ENCODE measurements at regions not wholly inside any gene's neighbourhood (a gene's known extent, or its start where the extent isn't known, plus 50 kb on each side); places are given as distances from the start of the nearest gene placed in this dataset.
A peak's percentile ranks its signal among the peaks of the same experiment; 100 is the strongest.

DNA sequence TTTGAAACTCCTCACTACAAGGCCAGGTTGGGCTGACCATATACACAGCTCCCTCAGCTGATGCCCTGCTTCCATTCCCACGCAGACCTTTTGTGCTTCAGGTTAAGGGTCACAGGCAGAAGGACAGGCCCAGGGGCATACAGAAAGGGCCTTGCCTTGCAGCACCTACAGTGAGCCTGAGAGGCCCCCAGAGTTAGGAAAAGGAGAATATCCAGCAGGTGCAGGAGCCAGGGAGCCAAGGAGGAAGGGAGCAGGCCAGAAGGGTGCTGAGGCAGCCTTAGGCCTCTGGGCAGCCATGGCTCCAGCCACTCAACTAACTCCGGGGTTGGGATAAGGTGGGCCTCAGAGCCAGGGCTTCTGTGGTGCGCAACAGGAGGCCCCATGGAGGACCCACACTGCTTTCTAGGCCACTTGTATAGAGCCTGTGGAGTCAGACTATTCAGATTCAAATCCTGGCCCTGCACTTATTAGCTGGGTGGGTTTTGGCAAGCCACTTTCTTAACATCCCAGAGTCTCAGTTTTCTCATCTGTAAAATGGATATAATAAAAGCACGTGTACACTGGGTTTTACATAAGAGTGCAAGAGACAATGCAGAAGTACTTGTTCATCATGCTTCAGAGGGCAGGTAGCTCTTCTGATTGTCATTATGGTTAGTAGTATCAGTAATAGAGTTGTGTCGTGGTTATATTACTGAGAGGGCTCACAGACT is 214.6 kb upstream of the HAAO start:
- Histone ChIP-seq H3K27me3 (ENCODE audit: insufficient read depth, low read length, poor library complexity, severe bottlenecking) (no peaks in the 10 kb centered on the region), H3F3A (ENCODE audit: low read depth) (no peaks in the 10 kb centered on the region), H3K4me2 (ENCODE audit: low read depth, low read length, poor library complexity, severe bottlenecking) (no peak overlapping the region), H3K9me2 (replicated peaks; ENCODE audit: low read depth, low read length) (no peaks in the 10 kb centered on the region), H3K36me3 (ENCODE audit: insufficient read depth, low read length) (no peaks in the 10 kb centered on the region), H2AFZ (ENCODE audit: low read length) (no peak overlapping the region), H4K20me1 (ENCODE audit: insufficient read depth, low read length, poor library complexity, severe bottlenecking) (no peaks in the 10 kb centered on the region), H3K9ac (ENCODE audit: low read depth, low read length, poor library complexity, severe bottlenecking) (peak overlapping the region; percentile 17), H3K4me3 (ENCODE audit: low read length, poor library complexity, severe bottlenecking) (no peak overlapping the region), H3K79me2 (ENCODE audit: insufficient read depth, low read length) (no peaks in the 10 kb centered on the region), H3K4me1 (ENCODE audit: insufficient read depth, low read length, poor library complexity, severe bottlenecking) (peaks cover 38% of the 10 kb centered on the region), H3K9me3 (ENCODE audit: insufficient read depth, low read depth, low read length) (peaks cover 5% of the 10 kb centered on the region; the same call in 1 of the 2 replicates)
- TF ChIP-seq, protein P1, sequence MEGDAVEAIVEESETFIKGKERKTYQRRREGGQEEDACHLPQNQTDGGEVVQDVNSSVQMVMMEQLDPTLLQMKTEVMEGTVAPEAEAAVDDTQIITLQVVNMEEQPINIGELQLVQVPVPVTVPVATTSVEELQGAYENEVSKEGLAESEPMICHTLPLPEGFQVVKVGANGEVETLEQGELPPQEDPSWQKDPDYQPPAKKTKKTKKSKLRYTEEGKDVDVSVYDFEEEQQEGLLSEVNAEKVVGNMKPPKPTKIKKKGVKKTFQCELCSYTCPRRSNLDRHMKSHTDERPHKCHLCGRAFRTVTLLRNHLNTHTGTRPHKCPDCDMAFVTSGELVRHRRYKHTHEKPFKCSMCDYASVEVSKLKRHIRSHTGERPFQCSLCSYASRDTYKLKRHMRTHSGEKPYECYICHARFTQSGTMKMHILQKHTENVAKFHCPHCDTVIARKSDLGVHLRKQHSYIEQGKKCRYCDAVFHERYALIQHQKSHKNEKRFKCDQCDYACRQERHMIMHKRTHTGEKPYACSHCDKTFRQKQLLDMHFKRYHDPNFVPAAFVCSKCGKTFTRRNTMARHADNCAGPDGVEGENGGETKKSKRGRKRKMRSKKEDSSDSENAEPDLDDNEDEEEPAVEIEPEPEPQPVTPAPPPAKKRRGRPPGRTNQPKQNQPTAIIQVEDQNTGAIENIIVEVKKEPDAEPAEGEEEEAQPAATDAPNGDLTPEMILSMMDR (conservative IDR thresholded peaks at IDR 0.05; ENCODE audit: low read length) = no peak
- no peak for TF ChIP-seq EZH2phosphoT487 (IDR thresholded peaks at IDR 0.05; ENCODE audit: borderline replicate concordance)

DNA sequence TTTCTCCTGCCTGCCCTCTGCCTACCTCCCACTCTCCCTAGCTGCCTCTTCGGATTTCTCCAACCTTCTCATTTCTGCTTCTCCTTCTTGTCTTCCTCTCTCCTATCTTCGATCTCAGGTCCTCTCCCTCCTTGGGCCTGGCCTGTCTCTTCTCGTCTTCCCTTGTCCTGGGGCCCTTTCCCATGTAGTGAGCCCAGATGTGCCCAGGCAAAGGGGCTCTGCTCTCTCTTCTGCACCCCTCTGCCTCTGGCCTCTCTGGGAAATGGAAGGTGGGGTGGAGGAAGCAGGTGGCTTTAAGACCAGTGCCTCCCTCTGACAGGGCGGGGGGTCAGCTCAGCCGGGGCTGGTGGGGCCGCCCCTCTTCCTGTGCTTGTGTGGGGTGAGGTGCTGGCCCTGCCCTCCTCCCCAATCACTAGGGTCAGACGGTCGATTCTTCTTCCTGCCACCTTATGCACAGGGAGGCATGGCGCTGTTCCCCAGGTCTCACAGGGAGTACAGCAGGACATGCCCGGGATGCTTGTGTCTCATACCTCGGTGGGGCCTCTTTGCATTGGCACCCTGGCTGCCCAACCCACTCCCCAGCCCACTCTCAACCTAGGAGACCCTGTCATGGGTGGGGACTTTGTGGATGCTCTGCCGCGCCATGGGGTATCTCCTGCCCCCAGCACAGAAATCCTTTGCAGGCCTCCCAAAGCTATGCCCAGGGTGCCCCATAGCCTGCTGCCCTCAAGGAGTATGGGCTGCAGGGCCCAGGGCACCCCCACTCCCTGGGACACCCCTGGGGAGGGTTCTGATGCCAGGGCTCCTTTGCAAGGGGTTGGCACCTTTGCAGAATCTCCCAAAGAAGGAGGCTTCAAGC is 213.8 kb upstream of the HAAO start:
- H2AFZ ChIP-seq (ENCODE audit: low read length) = no peak overlapping the region
- H3K9me3 ChIP-seq (ENCODE audit: insufficient read depth, low read depth, low read length) = peaks cover 5% of the 10 kb centered on the region; the same call in 1 of the 2 replicates
- no peak overlapping the region for H3K4me3 ChIP-seq (ENCODE audit: low read length, poor library complexity, severe bottlenecking)
- no peaks in the 10 kb centered on the region for H3K79me2 ChIP-seq (ENCODE audit: insufficient read depth, low read length)
- H3K9me2 ChIP-seq (replicated peaks; ENCODE audit: low read depth, low read length) = no peaks in the 10 kb centered on the region
- no peaks in the 10 kb centered on the region for H4K20me1 ChIP-seq (ENCODE audit: insufficient read depth, low read length, poor library complexity, severe bottlenecking)
- H3K4me2 ChIP-seq (ENCODE audit: low read depth, low read length, poor library complexity, severe bottlenecking) = peak overlapping the region; percentile 18
- H3F3A ChIP-seq (ENCODE audit: low read depth) = no peaks in the 10 kb centered on the region
- peak overlapping the region; percentile 30 for H3K9ac ChIP-seq (ENCODE audit: low read depth, low read length, poor library complexity, severe bottlenecking)
- TF ChIP-seq, protein P1 (conservative IDR thresholded peaks at IDR 0.05; ENCODE audit: low read length) = no peak
- no peak for TF ChIP-seq EZH2phosphoT487 (IDR thresholded peaks at IDR 0.05; ENCODE audit: borderline replicate concordance)
- H3K4me1 ChIP-seq (ENCODE audit: insufficient read depth, low read length, poor library complexity, severe bottlenecking) = peaks cover 34% of the 10 kb centered on the region
- no peaks in the 10 kb centered on the region for H3K27me3 ChIP-seq (ENCODE audit: insufficient read depth, low read length, poor library complexity, severe bottlenecking)
- H3K36me3 ChIP-seq (ENCODE audit: insufficient read depth, low read length) = no peaks in the 10 kb centered on the region

DNA sequence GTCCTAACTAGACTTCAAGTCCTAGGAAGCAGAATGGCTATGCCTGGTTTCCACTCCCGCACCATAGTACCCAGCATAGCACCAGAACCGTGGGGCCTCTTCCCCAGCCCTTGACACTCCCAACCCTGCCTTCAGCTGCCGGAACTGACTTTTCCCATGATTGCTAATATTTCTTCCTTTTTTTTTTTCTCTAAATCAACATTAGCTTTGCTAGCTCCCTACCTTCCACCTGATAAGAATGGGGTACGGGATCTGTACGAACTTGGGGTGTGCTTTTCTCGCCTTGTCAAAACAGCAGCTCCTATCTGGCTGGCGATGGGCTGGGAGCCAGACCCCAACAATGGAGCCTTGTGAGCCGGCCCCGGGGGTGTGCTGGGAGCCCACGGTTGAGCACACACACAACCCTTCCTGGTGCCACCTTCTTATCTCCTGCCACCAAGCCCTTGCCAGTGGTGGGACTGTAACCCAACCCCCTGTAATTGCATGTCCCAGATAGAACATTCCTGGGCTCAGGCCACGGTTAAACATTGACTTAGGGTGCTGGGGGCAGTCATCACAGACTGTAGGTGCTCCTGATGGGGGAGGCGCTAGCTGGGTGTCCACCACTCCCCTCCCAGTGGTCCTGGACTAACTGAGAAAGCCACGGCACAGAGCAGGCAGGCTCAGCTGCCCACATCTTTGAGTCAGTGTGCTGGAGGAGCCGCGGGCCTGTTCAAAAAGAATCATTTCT is 213.0 kb upstream of the HAAO start:
- peaks cover 26% of the 10 kb centered on the region for H3K4me1 ChIP-seq (ENCODE audit: insufficient read depth, low read length, poor library complexity, severe bottlenecking)
- no peaks in the 10 kb centered on the region for H3K27me3 ChIP-seq (ENCODE audit: insufficient read depth, low read length, poor library complexity, severe bottlenecking)
- no peaks in the 10 kb centered on the region for H3K79me2 ChIP-seq (ENCODE audit: insufficient read depth, low read length)
- no peak overlapping the region for H3K4me3 ChIP-seq (ENCODE audit: low read length, poor library complexity, severe bottlenecking)
- no peaks in the 10 kb centered on the region for H3K36me3 ChIP-seq (ENCODE audit: insufficient read depth, low read length)
- H3F3A ChIP-seq (ENCODE audit: low read depth) = no peaks in the 10 kb centered on the region
- no peak overlapping the region for H2AFZ ChIP-seq (ENCODE audit: low read length)
- peak overlapping the region; percentile 18 for H3K4me2 ChIP-seq (ENCODE audit: low read depth, low read length, poor library complexity, severe bottlenecking)
- peak overlapping the region; percentile 30 for H3K9ac ChIP-seq (ENCODE audit: low read depth, low read length, poor library complexity, severe bottlenecking)
- H4K20me1 ChIP-seq (ENCODE audit: insufficient read depth, low read length, poor library complexity, severe bottlenecking) = no peaks in the 10 kb centered on the region
- TF ChIP-seq, protein P1 (conservative IDR thresholded peaks at IDR 0.05; ENCODE audit: low read length) = no peak
- no peak for TF ChIP-seq EZH2phosphoT487 (IDR thresholded peaks at IDR 0.05; ENCODE audit: borderline replicate concordance)
- peaks cover 5% of the 10 kb centered on the region; the same call in 1 of the 2 replicates for H3K9me3 ChIP-seq (ENCODE audit: insufficient read depth, low read depth, low read length)
- H3K9me2 ChIP-seq (replicated peaks; ENCODE audit: low read depth, low read length) = no peaks in the 10 kb centered on the region

Data from Loucy (cell line).